Smooth muscle cell (in vitro differentiated cells): ENCODE measurements at regions not wholly inside any gene's neighbourhood (a gene's known extent, or its start where the extent isn't known, plus 50 kb on each side); places are given as distances from the start of the nearest gene placed in this dataset.

Experiments
- DNase-seq: peaks from one replicate; lab custom pipeline; 2025; ENCODE audit not compliant: unreplicated experiment; lab: John Stamatoyannopoulos, UW
- H2AFZ ChIP-seq: fragments of 200-600 bp; sonication (generic); 2 replicates; pipeline ENCODE4 v1.6.0; 2016; ENCODE audit warnings: antibody characterized with exemption, low read depth, mild to moderate bottlenecking
- H3F3A ChIP-seq: fragments of 200-600 bp; sonication (generic); 2 replicates; pipeline ENCODE4 v1.6.0; 2017; ENCODE audit warnings: antibody characterized with exemption, low read depth
- H3K27ac ChIP-seq: fragments of 200-600 bp; sonication (generic); 2 replicates; pipeline ENCODE4 v1.5.1; 2016; ENCODE audit warnings: low read depth, mild to moderate bottlenecking
- H3K27me3 ChIP-seq: fragments of 200-600 bp; sonication (generic); 2 replicates; pipeline ENCODE4 v1.6.1; 2016; ENCODE audit warnings: low read depth, mild to moderate bottlenecking
- H3K36me3 ChIP-seq: fragments of 200-600 bp; sonication (generic); 2 replicates; pipeline ENCODE4 v1.5.1; 2016; ENCODE audit warnings: low read depth
- H3K4me1 ChIP-seq: fragments of 200-600 bp; sonication (generic); 2 replicates; pipeline ENCODE4 v1.5.1; 2016; ENCODE audit warnings: low read depth
- H3K4me2 ChIP-seq: fragments of 200-600 bp; sonication (generic); 2 replicates; pipeline ENCODE4 v1.6.0; 2016; ENCODE audit warnings: mild to moderate bottlenecking
- H3K4me3 ChIP-seq: fragments of 200-600 bp; sonication (generic); 2 replicates; pipeline ENCODE4 v1.5.1; 2016; ENCODE audit warnings: mild to moderate bottlenecking
- H3K79me2 ChIP-seq: fragments of 200-600 bp; sonication (generic); 2 replicates; pipeline ENCODE4 v1.6.0; 2016; ENCODE audit warnings: low read depth, mild to moderate bottlenecking
- H3K9ac ChIP-seq: fragments of 200-600 bp; sonication (generic); 2 replicates; pipeline ENCODE4 v1.6.0; 2016; ENCODE audit warnings: low read depth
- H3K9me3 ChIP-seq: fragments of 200-600 bp; sonication (generic); replicated peaks from 2 replicates; pipeline ENCODE4 v1.5.1; 2016; ENCODE audit warnings: low read depth
- H4K20me1 ChIP-seq: fragments of 200-600 bp; sonication (generic); 2 replicates; pipeline ENCODE4 v1.6.0; 2016; ENCODE audit warnings: low read depth
- CTCF ChIP-seq: fragments of 200-600 bp; sonication (generic); IDR thresholded peaks from 2 replicates; pipeline ENCODE4 v1.5.1; 2017; ENCODE audit warnings: borderline replicate concordance, mild to moderate bottlenecking, antibody characterized with exemption; ENCODE audit not compliant: insufficient read depth, poor library complexity, severe bottlenecking
- WGBS: methylation state at CpG from one replicate; pipeline ENCODE4 v1.1.7; 2016; ENCODE audit warnings: low lambda C conversion rate; 5-methylcytosine and 5-hydroxymethylcytosine counted together

- 81% methylated on average over 5 of the region's 5 CpGs for WGBS
- no peak for TF ChIP-seq CTCF
These were observed 58.8 kb downstream of the PPP4R3C start for GRCh38 chrX:27404366-27404765.

GRCh38 chrX:27399146-27399456 lies 64.0 kb downstream of the PPP4R3C start:
- Histone ChIP-seq H3K27ac (no peak overlapping the region), H3K9me3 (no peaks in the 10 kb centered on the region), H3K4me2 (no peak overlapping the region), H4K20me1 (no peaks in the 10 kb centered on the region), H3K27me3 (no peaks in the 10 kb centered on the region), H3F3A (no peaks in the 10 kb centered on the region), H3K9ac (no peak overlapping the region), H2AFZ (no peak overlapping the region), H3K36me3 (no peaks in the 10 kb centered on the region), H3K4me1 (no peaks in the 10 kb centered on the region), H3K4me3 (no peak overlapping the region), H3K79me2 (no peaks in the 10 kb centered on the region)
- no peak for TF ChIP-seq CTCF
- DNase-seq: no peak

More at GRCh38 chrX:27404366-27404765, 58.8 kb downstream of the PPP4R3C start:
- no peak for DNase-seq
- Histone ChIP-seq H3K9ac (no peak overlapping the region), H3K36me3 (no peaks in the 10 kb centered on the region), H3K9me3 (no peaks in the 10 kb centered on the region), H3K79me2 (no peaks in the 10 kb centered on the region), H3K4me3 (no peak overlapping the region), H3F3A (no peaks in the 10 kb centered on the region), H3K4me1 (no peaks in the 10 kb centered on the region), H4K20me1 (no peaks in the 10 kb centered on the region), H2AFZ (no peak overlapping the region), H3K27ac (no peak overlapping the region), H3K27me3 (no peaks in the 10 kb centered on the region), H3K4me2 (no peak overlapping the region)

GRCh38 chrX:27391623-27392022 lies 71.5 kb downstream of the PPP4R3C start:
- no peak overlapping the region for H3K4me3 ChIP-seq
- H3K4me2 ChIP-seq: no peak overlapping the region
- no peaks in the 10 kb centered on the region for H3K9me3 ChIP-seq
- H3K79me2 ChIP-seq: no peaks in the 10 kb centered on the region
- H4K20me1 ChIP-seq: no peaks in the 10 kb centered on the region
- H3K4me1 ChIP-seq: no peaks in the 10 kb centered on the region
- no peaks in the 10 kb centered on the region for H3K36me3 ChIP-seq
- H2AFZ ChIP-seq: no peak overlapping the region
- no peak for TF ChIP-seq CTCF
- no peak for DNase-seq
- H3K27me3 ChIP-seq: no peaks in the 10 kb centered on the region
- no peak overlapping the region for H3K27ac ChIP-seq
- 88% methylated on average over 4 of the region's 4 CpGs for WGBS
- no peak overlapping the region for H3K9ac ChIP-seq
- no peaks in the 10 kb centered on the region for H3F3A ChIP-seq

- H3K27me3 ChIP-seq: no peaks in the 10 kb centered on the region
- H2AFZ ChIP-seq: no peak overlapping the region
- no peaks in the 10 kb centered on the region for H3K4me1 ChIP-seq
- no peak overlapping the region for H3K27ac ChIP-seq
- no peak for DNase-seq
- WGBS: 91% methylated on average over 11 of the region's 11 CpGs
- H3K36me3 ChIP-seq: no peaks in the 10 kb centered on the region
- no peak overlapping the region for H3K9ac ChIP-seq
- H3F3A ChIP-seq: no peaks in the 10 kb centered on the region
- H3K4me2 ChIP-seq: no peak overlapping the region
- no peak for TF ChIP-seq CTCF
- no peak overlapping the region for H3K4me3 ChIP-seq
- H3K9me3 ChIP-seq: no peaks in the 10 kb centered on the region
- no peaks in the 10 kb centered on the region for H4K20me1 ChIP-seq
- no peaks in the 10 kb centered on the region for H3K79me2 ChIP-seq
These were observed 81.7 kb downstream of the PPP4R3C start for GRCh38 chrX:27381419-27381818.
